Esophagus squamous epithelium (tissue), 5 donors: ENCODE measurements at regions not wholly inside any gene's neighbourhood (a gene's known extent, or its start where the extent isn't known, plus 50 kb on each side); places are given as distances from the start of the nearest gene placed in this dataset.
A peak's percentile ranks its signal among the peaks of the same experiment; 100 is the strongest.

Experiments used
- DNase-seq: peaks from one replicate; lab custom pipeline; 2025; lab: John Stamatoyannopoulos, UW
- H3K27ac ChIP-seq, 4 donors: fragments of 200-600 bp; sonication (generic); one replicate each; pipeline ENCODE4 v1.5.1; 2016 to 2019; ENCODE audit warnings: mild to moderate bottlenecking in 1 of 4
- H3K27me3 ChIP-seq, 4 donors: fragments of 200-600 bp; sonication (generic); 1 replicate in 3 of 4; 2 replicates in 1 of 4; pipeline versions ENCODE4 v1.5.1 to v1.6.0; 2017 to 2021; ENCODE audit warnings: antibody characterized with exemption in 1 of 4
- H3K36me3 ChIP-seq, 3 donors: fragments of 200-600 bp; sonication (generic); one replicate each; pipeline ENCODE4 v1.5.1; 2016 to 2019
- H3K4me1 ChIP-seq, 3 donors: fragments of 200-600 bp; sonication (generic); one replicate each; pipeline ENCODE4 v1.5.1; 2017 to 2019
- H3K4me3 ChIP-seq, 4 donors: fragments of 200-600 bp; sonication (generic); 1 replicate in 3 of 4; 2 replicates in 1 of 4; pipeline ENCODE4 v1.5.1; 2016 to 2019; ENCODE audit warnings: mild to moderate bottlenecking in 2 of 4, moderate library complexity in 1 of 4
- H3K9me3 ChIP-seq, 3 donors: fragments of 200-600 bp; sonication (generic); one replicate each; pipeline ENCODE4 v1.5.1; 2016 to 2019
- CTCF ChIP-seq, 6 experiments: fragments of 450-650 bp in 4 of 6; fragments of 200-600 bp in 2 of 6; sonication (generic) in 2 of 6; IDR thresholded peaks; one replicate each; pipeline ENCODE4 v1.5.1; 2016 to 2019; ENCODE audit warnings: antibody characterized with exemption in 6 of 6, mild to moderate bottlenecking in 4 of 6, moderate library complexity in 4 of 6
- POLR2A ChIP-seq, 4 donors: fragments of 450-650 bp; IDR thresholded peaks; one replicate each; pipeline ENCODE4 v1.6.1; 2017; ENCODE audit warnings: antibody characterized with exemption in 4 of 4, mild to moderate bottlenecking in 4 of 4, moderate library complexity in 3 of 4
- WGBS, 2 donors: methylation state at CpG; one replicate each; pipeline ENCODE4 v1.1.5; 2018; 5-methylcytosine and 5-hydroxymethylcytosine counted together
- intact Hi-C: fragments of 100-400 bp; cut with DNase I; formaldehyde crosslinking; loops from one replicate; pipeline ENCODE4 v1.15.0; 2022
- donor health status: DM: yes; HTN: yes; CAD: no.

DNA sequence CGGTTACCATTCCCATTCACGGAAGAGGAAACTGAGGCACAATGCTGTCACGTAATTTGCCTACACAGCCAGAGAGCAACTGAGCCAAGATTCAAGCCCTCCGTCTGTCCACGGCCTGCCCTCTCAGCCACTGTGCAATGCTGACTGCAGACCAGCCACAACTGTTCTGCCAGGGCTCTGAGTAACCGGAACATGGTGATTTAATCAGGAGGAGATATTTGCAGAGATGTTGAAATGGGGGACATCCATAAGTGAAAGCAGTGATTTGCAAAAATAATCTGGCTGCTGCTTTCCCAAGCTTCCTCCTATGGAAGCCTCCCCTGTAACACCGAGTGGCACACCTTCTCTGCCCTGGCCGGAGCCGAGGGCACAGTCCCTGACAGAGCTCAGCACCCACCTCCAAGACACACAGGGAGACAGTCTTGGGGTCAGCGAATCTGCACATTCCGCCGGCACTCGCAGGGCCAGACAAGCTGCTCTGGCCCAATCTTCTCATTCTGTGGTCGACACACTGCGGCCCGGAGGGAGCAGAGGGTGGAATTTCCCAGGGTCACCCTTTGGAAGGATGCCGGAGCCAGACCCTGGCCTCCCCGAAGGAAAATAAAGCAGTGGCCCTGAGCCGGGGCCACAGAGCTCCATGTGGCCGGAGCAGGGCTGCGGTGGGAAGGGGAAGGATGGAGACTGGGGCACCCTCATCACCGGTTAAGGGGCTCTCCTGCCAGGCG, 158.2 kb upstream of the DIO3 start:
- Histone ChIP-seq H3K4me1 (peaks cover 0 to 29% (median 5%) of the 10 kb centered on the region in 3 donors), H3K4me3 (no peak overlapping the region), H3K27ac (peak overlapping the region in 1 of 4 donors; percentile 14), H3K9me3 (no peaks in the 10 kb centered on the region), H3K36me3 (no peaks in the 10 kb centered on the region), H3K27me3 (peaks cover 0 to 27% (median 0%) of the 10 kb centered on the region in 4 donors)
- DNase-seq = no peak
- no peak for TF ChIP-seq CTCF (IDR thresholded peaks at IDR 0.05)
- no peak for TF ChIP-seq POLR2A (IDR thresholded peaks at IDR 0.05)
- 75 to 85% methylated on average over 11 to 13 of the region's 23 CpGs for WGBS, 2 donors
- intact Hi-C loops = no loop called here

DNA sequence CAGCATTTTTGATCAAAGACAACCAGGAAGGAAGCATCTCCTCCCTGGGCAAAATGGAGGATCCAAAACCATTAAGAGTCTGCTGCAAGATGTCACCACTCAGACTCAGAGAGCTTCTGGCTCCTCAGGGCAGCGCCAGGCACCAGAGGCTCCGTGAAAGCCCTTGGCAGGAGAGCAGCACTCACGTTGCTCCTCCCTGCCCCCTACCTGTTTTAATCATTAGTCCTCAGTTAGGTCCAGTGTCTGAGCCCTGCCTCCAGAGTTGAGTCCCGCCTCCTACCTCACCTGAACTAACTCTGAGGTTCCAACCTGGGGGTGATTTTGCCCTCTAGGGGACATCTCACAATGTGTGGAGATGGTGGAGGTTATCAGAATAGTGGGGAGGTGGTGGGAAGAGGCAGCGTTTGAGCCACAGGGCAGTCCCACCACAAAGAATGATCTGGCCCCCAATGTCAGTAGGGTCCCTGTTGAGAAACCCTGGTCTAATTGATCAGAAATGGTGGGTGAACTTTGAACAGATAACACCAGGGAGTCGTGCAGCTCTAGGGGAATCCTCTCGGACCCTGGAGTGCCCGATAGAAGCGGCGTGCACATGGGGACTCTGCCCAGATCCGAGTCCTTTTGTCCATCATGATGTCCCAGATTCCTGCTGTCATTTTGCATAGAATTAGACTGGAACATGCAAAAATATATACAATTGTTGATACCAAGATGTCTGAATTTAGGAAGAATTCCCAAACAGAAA, 156.7 kb upstream of the DIO3 start:
- DNase-seq = no peak
- H3K4me3 ChIP-seq = no peak overlapping the region
- 73 to 77% methylated on average over 7 to 11 of the region's 11 CpGs for WGBS, 2 donors
- intact Hi-C loops = no loop called here
- TF ChIP-seq POLR2A (IDR thresholded peaks at IDR 0.05) (no peak), CTCF (IDR thresholded peaks at IDR 0.05) (no peak)
- no peaks in the 10 kb centered on the region for H3K36me3 ChIP-seq
- H3K4me1 ChIP-seq = peaks cover 0 to 32% (median 5%) of the 10 kb centered on the region in 3 donors
- peaks cover 0 to 26% (median 0%) of the 10 kb centered on the region in 4 donors for H3K27me3 ChIP-seq
- H3K27ac ChIP-seq = no peak overlapping the region
- no peaks in the 10 kb centered on the region for H3K9me3 ChIP-seq

DNA sequence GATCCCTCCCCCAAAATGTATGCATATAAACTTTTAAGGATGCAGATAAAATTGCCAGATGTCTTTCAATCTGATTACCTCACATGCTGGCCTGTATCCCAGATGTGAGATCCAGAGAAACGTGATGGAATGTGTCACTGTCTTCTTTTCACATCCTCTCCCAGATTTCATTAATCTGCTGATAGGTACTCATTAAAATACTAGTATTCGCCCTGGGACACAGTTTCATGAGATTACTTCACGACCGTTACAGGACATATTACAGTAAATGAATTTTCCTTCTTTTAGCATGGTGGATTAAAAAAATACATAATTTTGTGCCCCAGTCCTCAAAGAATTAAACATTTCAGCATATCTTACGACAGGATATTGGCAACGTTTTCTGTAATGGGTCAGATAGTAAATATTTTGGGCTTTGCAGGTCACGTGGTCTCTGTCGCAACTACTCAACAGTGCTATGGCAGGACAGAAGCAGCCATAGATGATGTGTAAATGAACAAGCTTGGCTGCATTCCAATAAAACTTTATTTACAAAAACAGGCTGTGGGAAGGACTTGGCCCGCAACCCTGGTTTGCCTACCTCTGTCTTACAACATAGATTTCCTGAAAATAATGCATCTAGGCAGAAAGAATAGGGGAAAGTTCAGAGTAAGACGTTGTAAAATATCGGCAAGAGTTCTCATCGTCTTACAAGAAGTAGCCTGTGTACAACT, 156.0 kb upstream of the DIO3 start:
- peak overlapping the region in 1 of 4 donors; percentile 25 for H3K27ac ChIP-seq
- H3K27me3 ChIP-seq = peaks cover 0 to 19% (median 0%) of the 10 kb centered on the region in 4 donors
- no peak for TF ChIP-seq POLR2A (IDR thresholded peaks at IDR 0.05)
- TF ChIP-seq CTCF (IDR thresholded peaks at IDR 0.05) = no peak
- 61 to 63% methylated on average over 12 of the region's 12 CpGs for WGBS, 2 donors
- H3K4me1 ChIP-seq = peaks cover 0 to 29% (median 5%) of the 10 kb centered on the region in 3 donors
- no peak overlapping the region for H3K4me3 ChIP-seq
- H3K9me3 ChIP-seq = no peaks in the 10 kb centered on the region
- intact Hi-C loops = no loop called here
- no peak for DNase-seq
- no peaks in the 10 kb centered on the region for H3K36me3 ChIP-seq

- no peaks in the 10 kb centered on the region for H3K36me3 ChIP-seq
- TF ChIP-seq POLR2A (IDR thresholded peaks at IDR 0.05) (no peak), CTCF (IDR thresholded peaks at IDR 0.05) (no peak)
- DNase-seq = no peak
- H3K4me3 ChIP-seq = no peak overlapping the region
- intact Hi-C loops = no loop called here
- H3K27me3 ChIP-seq = peaks cover 0 to 11% (median 0%) of the 10 kb centered on the region in 4 donors
- H3K4me1 ChIP-seq = peaks cover 0 to 17% (median 5%) of the 10 kb centered on the region in 3 donors
- no peaks in the 10 kb centered on the region for H3K9me3 ChIP-seq
- WGBS, 2 donors = 86 to 89% methylated on average over 7 of the region's 7 CpGs
- H3K27ac ChIP-seq = peak overlapping the region in 2 of 4 donors; percentile 62 to 73
Measured at GRCh38 chr14:101406921-101407320, 154.4 kb upstream of the DIO3 start.
